A549 (cell line): ENCODE measurements at regions not wholly inside any gene's neighbourhood (a gene's known extent, or its start where the extent isn't known, plus 50 kb on each side); places are given as distances from the start of the nearest gene placed in this dataset.

ENCODE experiments used
- ATAC-seq, 2 experiments: fragments of 200-7000 bp in 1 of 2; fragments of >200 bp in 1 of 2; cut with Nextera tagmentation in 1 of 2; cut with Tn5 transposase in 1 of 2; 3 replicates each; pipeline versions ENCODE4 v1.8.0 to v1.9.1; 2018 to 2020; ENCODE audit warnings: mild to moderate bottlenecking in 1 of 2, moderate library complexity in 1 of 2
- CTCF ChIA-PET: fragments of 300-600 bp; sonication (Branson Sonifier 250); formaldehyde crosslinking; extraction: SDS; loops from one replicate; lab custom pipeline; 2021; ENCODE audit warnings: antibody characterized with exemption, inconsistent platforms; lab: Yijun Ruan, JAX
- POLR2A ChIA-PET: fragments of 350-600 bp; formaldehyde crosslinking; extraction: SDS; loops from one replicate; lab custom pipeline; 2021; ENCODE audit warnings: antibody characterized with exemption, inconsistent platforms; lab: Yijun Ruan, JAX
- DNase-seq, 2 experiments: peaks; one replicate each; pipeline versions ENCODE4 v3.0.0 to v3.0.0-alpha.2; 2011 to 2016; ENCODE audit warnings: low read depth in 1 of 2, low spot score in 1 of 2
- FAIRE-seq: peaks from 2 replicates; lab custom pipeline; 2011; peaks lifted over from hg19 to GRCh38; lab: Jason Lieb, UNC
- H3K27ac ChIP-seq, 2 experiments: fragments of >200 bp; sonication (Bioruptor Twin); formaldehyde crosslinking; 3 replicates each; pipeline ENCODE4 v1.5.1; 2016 to 2017
- H3K4me1 ChIP-seq: fragments of >200 bp; sonication (Bioruptor Twin); formaldehyde crosslinking; 3 replicates; pipeline ENCODE4 v1.6.1; 2016
- H3K4me2 ChIP-seq: fragments of >200 bp; sonication (Bioruptor Twin); formaldehyde crosslinking; 3 replicates; pipeline ENCODE4 v1.6.1; 2016
- H3K4me3 ChIP-seq: fragments of >200 bp; sonication (Bioruptor Twin); formaldehyde crosslinking; 3 replicates; pipeline ENCODE4 v1.5.1; 2016
- H3K9me3 ChIP-seq: fragments of >200 bp; sonication (Bioruptor Twin); formaldehyde crosslinking; 3 replicates; pipeline ENCODE4 v1.6.1; 2016
- BHLHE40 ChIP-seq: IDR thresholded peaks from 2 replicates; pipeline ENCODE4 v1.6.1; 2012; ENCODE audit warnings: low read depth, low read length, inconsistent platforms
- CBX2 ChIP-seq: fragments of 200-600 bp; sonication (generic); IDR thresholded peaks from 2 replicates; pipeline ENCODE4 v1.6.1; 2016; ENCODE audit warnings: low read depth, mild to moderate bottlenecking, borderline replicate concordance
- CHD2 ChIP-seq: fragments of 150-350 bp; IDR thresholded peaks from 2 replicates; pipeline ENCODE4 v1.6.1; 2014; ENCODE audit warnings: low read length; ENCODE audit not compliant: partially characterized antibody
- CHD4 ChIP-seq: fragments of 200-600 bp; sonication (generic); IDR thresholded peaks from 2 replicates; pipeline ENCODE4 v1.6.1; 2016; ENCODE audit warnings: antibody characterized with exemption, mild to moderate bottlenecking, borderline replicate concordance
- ESRRA ChIP-seq: fragments of 150-350 bp; IDR thresholded peaks from 2 replicates; pipeline ENCODE4 v1.6.1; 2014; ENCODE audit warnings: mild to moderate bottlenecking, low read length, borderline replicate concordance
- FOSB ChIP-seq: fragments of 250-450 bp; sonication (Bioruptor Pico); IDR thresholded peaks from 2 replicates; pipeline ENCODE4 v1.5.0; 2020; ENCODE audit warnings: mild to moderate bottlenecking, moderate library complexity
- FOSL2 ChIP-seq, 2 experiments: fragments of 450-650 bp in 1 of 2; fragments of >200 bp in 1 of 2; sonication (Bioruptor Twin) in 1 of 2; formaldehyde crosslinking; IDR thresholded peaks; 2 replicates each; pipeline versions ENCODE4 v1.5.0 to v1.6.1; 2016 to 2020; ENCODE audit warnings: mild to moderate bottlenecking in 1 of 2, moderate library complexity in 1 of 2
- FOXS1 ChIP-seq: fragments of 250-450 bp; sonication (Bioruptor Pico); IDR thresholded peaks from 2 replicates; pipeline ENCODE4 v1.5.0; 2020; ENCODE audit warnings: mild to moderate bottlenecking, moderate library complexity
- HEYL ChIP-seq: fragments of 250-450 bp; sonication (Bioruptor Pico); IDR thresholded peaks from 2 replicates; pipeline ENCODE4 v1.8.0; 2021; ENCODE audit warnings: mild to moderate bottlenecking, moderate library complexity
- HOXB5 ChIP-seq: fragments of 250-450 bp; sonication (Bioruptor Pico); IDR thresholded peaks from 2 replicates; pipeline ENCODE4 v1.5.0; 2020; ENCODE audit warnings: mild to moderate bottlenecking, moderate library complexity
- MAZ ChIP-seq: fragments of 150-350 bp; IDR thresholded peaks from 2 replicates; pipeline ENCODE4 v1.6.1; 2014; ENCODE audit warnings: antibody characterized with exemption, low read depth, low read length, borderline replicate concordance
- NFE2L2 ChIP-seq: fragments of 150-350 bp; conservative IDR thresholded peaks from 2 replicates; pipeline ENCODE4 v1.6.1; 2014; ENCODE audit warnings: low read length
- NPAS2 ChIP-seq: fragments of 250-450 bp; sonication (Bioruptor Pico); IDR thresholded peaks from 2 replicates; pipeline ENCODE4 v1.8.0; 2022; ENCODE audit warnings: mild to moderate bottlenecking, moderate library complexity, borderline replicate concordance
- POLR2AphosphoS2 ChIP-seq: conservative IDR thresholded peaks from 2 replicates; pipeline ENCODE4 v1.6.1; 2012; ENCODE audit warnings: low read length, improper control_type of control experiment, inconsistent platforms
- RARB ChIP-seq: fragments of 250-450 bp; sonication (Bioruptor Pico); IDR thresholded peaks from 2 replicates; pipeline ENCODE4 v1.8.0; 2021; ENCODE audit warnings: mild to moderate bottlenecking, moderate library complexity
- RCOR1 ChIP-seq: fragments of 150-350 bp; IDR thresholded peaks from 2 replicates; pipeline ENCODE4 v1.6.1; 2014; ENCODE audit warnings: antibody characterized with exemption, low read length, low read depth
- RFX5 ChIP-seq: fragments of 450-650 bp; IDR thresholded peaks from 2 replicates; pipeline ENCODE4 v1.7.1; 2014; ENCODE audit warnings: antibody characterized with exemption, mild to moderate bottlenecking, moderate library complexity
- RNF2 ChIP-seq: fragments of 200-600 bp; sonication (generic); IDR thresholded peaks from 2 replicates; pipeline ENCODE4 v1.6.1; 2016; ENCODE audit warnings: low read depth, mild to moderate bottlenecking, antibody characterized with exemption, moderate library complexity, borderline replicate concordance
- TFCP2L1 ChIP-seq: fragments of 250-450 bp; sonication (Bioruptor Pico); IDR thresholded peaks from 2 replicates; pipeline ENCODE4 v1.5.0; 2021; ENCODE audit warnings: mild to moderate bottlenecking
- TP53 ChIP-seq: fragments of 250-450 bp; sonication (Bioruptor Pico); IDR thresholded peaks from 2 replicates; pipeline ENCODE4 v1.5.0; 2021; ENCODE audit warnings: mild to moderate bottlenecking, moderate library complexity
- ZC3H11A ChIP-seq: fragments of 450-650 bp; IDR thresholded peaks from 2 replicates; pipeline ENCODE4 v1.6.1; 2014; ENCODE audit warnings: antibody characterized with exemption, mild to moderate bottlenecking
- ZSCAN20 ChIP-seq: fragments of 250-450 bp; sonication (Bioruptor Pico); IDR thresholded peaks from 2 replicates; pipeline ENCODE4 v1.8.0; 2022; ENCODE audit warnings: mild to moderate bottlenecking, moderate library complexity
- WGBS: methylation state at CpG from one replicate; pipeline ENCODE4 v1.1.6; 2017; ENCODE audit errors: missing lambda C conversion rate; 5-methylcytosine and 5-hydroxymethylcytosine counted together
- TF ChIP-seq, protein P1 (sequence below): fragments of >200 bp; sonication (Bioruptor Twin); formaldehyde crosslinking; IDR thresholded peaks from 3 replicates; pipeline ENCODE4 v1.6.1; 2016
- TF ChIP-seq, protein P2 (sequence below): fragments of 250-450 bp; sonication (Bioruptor Pico); IDR thresholded peaks from 2 replicates; pipeline ENCODE4 v1.5.0; 2020; ENCODE audit warnings: low read depth, mild to moderate bottlenecking, moderate library complexity
- TF ChIP-seq, protein P3 (sequence below): IDR thresholded peaks from 2 replicates; pipeline ENCODE4 v1.6.1; 2012; ENCODE audit warnings: low read depth, borderline replicate concordance
- TF ChIP-seq, protein P4 (sequence below): fragments of 450-650 bp; IDR thresholded peaks from 2 replicates; pipeline ENCODE4 v1.6.1; 2014; ENCODE audit warnings: antibody characterized with exemption
- TF ChIP-seq, protein P5 (sequence below): IDR thresholded peaks from 2 replicates; pipeline ENCODE4 v1.6.1; 2012

DNA sequence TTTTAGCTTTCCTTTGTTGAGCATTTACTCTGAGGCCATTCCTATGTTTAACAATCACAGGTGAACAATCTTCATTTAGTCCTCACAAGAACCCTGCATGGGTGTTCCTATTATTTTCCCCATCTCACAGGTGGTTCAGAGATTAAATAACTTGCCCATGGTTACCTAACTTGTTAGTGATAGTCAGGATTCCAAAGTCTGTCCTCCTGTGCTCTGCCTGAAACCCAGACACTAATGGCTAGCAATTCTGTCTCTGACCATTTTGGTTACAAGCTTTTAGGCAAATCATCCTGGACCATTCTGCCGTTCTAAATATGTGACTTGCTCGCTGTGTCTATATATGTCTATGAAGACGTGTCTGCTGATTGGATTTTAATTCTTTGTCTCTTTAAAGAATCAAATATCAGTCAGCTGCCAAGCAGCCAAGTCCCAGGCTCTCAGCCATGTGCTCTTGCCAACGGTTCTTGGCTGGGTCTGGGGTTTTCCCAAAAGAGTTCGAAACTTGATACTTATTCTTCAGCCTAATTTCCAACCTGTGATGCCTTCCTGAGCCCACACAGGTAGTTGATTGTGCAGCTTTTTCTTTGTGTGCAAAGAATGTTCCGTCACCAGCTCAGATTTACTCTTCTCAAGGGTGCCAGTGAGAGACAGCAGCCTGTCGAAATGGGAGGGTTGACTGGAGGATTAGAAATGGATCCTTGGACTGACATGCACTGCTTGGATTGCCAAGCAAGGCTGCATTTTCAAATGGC, 121.7 kb downstream of the NREP start:
- no peak for TF ChIP-seq TFCP2L1
- TF ChIP-seq RFX5, result no peak
- no peak for TF ChIP-seq ZC3H11A
- TF ChIP-seq, protein P1, sequence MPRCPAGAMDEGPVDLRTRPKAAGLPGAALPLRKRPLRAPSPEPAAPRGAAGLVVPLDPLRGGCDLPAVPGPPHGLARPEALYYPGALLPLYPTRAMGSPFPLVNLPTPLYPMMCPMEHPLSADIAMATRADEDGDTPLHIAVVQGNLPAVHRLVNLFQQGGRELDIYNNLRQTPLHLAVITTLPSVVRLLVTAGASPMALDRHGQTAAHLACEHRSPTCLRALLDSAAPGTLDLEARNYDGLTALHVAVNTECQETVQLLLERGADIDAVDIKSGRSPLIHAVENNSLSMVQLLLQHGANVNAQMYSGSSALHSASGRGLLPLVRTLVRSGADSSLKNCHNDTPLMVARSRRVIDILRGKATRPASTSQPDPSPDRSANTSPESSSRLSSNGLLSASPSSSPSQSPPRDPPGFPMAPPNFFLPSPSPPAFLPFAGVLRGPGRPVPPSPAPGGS, result no peak
- ChIA-PET CTCF (no interaction called here), POLR2A (no interaction called here)
- ATAC-seq (no peak), FAIRE-seq (no peak), DNase-seq (no peak)
- Histone ChIP-seq H3K4me1 (no peaks in the 10 kb centered on the region), H3K9me3 (peaks cover 10% of the 10 kb centered on the region; the same call in 2 of the 3 replicates), H3K4me3 (no peak overlapping the region), H3K27ac (no peak overlapping the region), H3K4me2 (no peak overlapping the region)
- 24% methylated on average over 7 of the region's 7 CpGs for WGBS

DNA sequence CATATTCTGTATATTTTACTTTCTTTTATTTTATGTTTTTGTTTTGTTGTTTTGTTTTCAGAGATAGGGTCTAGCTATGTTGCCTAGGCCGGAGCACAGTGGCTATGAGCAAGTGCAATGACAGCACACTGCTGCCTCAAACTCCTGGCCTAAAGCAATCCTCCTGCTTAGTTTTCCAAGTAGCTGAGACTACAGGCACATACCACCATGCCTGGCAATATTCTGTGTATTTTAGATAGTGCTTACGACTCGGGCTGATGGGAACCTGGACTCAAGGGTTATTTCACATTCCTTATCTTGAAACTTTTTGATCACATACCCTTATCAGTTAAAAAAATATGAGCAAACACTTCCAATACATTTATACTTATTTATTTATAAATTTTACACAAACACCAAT, 119.0 kb upstream of the STARD4 start:
- Histone ChIP-seq H3K9me3 (no peaks in the 10 kb centered on the region), H3K27ac (no peak overlapping the region), H3K4me3 (no peak overlapping the region), H3K4me1 (no peaks in the 10 kb centered on the region), H3K4me2 (no peak overlapping the region)
- 61% methylated on average over 3 of the region's 3 CpGs for WGBS
- POLR2A ChIA-PET, result no interaction called here
- no peak for FAIRE-seq
- DNase-seq, result no peak
- no peak for ATAC-seq
- CTCF ChIA-PET, result no interaction called here
- no peak for TF ChIP-seq ZC3H11A
- TF ChIP-seq, protein P2, sequence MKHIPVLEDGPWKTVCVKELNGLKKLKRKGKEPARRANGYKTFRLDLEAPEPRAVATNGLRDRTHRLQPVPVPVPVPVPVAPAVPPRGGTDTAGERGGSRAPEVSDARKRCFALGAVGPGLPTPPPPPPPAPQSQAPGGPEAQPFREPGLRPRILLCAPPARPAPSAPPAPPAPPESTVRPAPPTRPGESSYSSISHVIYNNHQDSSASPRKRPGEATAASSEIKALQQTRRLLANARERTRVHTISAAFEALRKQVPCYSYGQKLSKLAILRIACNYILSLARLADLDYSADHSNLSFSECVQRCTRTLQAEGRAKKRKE (CRISPR knock-in tag), result no peak
- no peak for TF ChIP-seq MAZ
- no peak for TF ChIP-seq HOXB5 (CRISPR knock-in tag)
- no peak for TF ChIP-seq ESRRA
- TF ChIP-seq RNF2, result no peak
- no peak for TF ChIP-seq TP53
- TF ChIP-seq CHD2, result no peak
- no peak for TF ChIP-seq BHLHE40
- no peak for TF ChIP-seq POLR2AphosphoS2
- TF ChIP-seq FOSL2 (IDR thresholded peaks at IDR 0.05), result no peak
- no peak for TF ChIP-seq FOSL2 (CRISPR knock-in tag; IDR thresholded peaks at IDR 0.05)
- TF ChIP-seq HEYL (CRISPR knock-in tag), result no peak
- TF ChIP-seq CBX2, result no peak
- TF ChIP-seq, all 56 proteins: peak for 0

DNA sequence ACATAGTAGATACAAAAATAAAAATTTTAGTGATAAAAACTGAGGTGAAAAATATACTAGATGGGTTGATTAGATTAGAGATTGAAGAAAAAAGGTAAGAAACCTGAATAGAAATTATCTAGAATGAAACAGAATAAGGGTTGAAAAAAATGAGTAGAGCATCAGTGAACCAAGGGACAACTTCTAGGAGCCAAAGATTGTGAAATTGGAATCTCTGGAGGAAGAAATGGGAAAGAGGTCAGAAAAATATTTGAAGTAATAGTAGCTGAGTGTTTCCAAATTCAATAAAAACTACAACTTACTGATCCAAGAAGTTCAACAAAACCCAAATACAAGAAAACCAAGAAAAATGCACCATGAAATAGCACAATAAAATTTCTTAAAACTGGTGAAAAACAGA, 116.6 kb upstream of the STARD4 start:
- CTCF ChIA-PET, result no interaction called here
- no peak overlapping the region for H3K4me3 ChIP-seq
- no peak for ATAC-seq
- TF ChIP-seq, protein P3, sequence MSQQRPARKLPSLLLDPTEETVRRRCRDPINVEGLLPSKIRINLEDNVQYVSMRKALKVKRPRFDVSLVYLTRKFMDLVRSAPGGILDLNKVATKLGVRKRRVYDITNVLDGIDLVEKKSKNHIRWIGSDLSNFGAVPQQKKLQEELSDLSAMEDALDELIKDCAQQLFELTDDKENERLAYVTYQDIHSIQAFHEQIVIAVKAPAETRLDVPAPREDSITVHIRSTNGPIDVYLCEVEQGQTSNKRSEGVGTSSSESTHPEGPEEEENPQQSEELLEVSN, result no peak
- TF ChIP-seq, protein P4, sequence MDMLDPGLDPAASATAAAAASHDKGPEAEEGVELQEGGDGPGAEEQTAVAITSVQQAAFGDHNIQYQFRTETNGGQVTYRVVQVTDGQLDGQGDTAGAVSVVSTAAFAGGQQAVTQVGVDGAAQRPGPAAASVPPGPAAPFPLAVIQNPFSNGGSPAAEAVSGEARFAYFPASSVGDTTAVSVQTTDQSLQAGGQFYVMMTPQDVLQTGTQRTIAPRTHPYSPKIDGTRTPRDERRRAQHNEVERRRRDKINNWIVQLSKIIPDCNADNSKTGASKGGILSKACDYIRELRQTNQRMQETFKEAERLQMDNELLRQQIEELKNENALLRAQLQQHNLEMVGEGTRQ, result no peak
- TF ChIP-seq CHD4 (no peak), RARB (no peak), NPAS2 (CRISPR knock-in tag) (no peak), RCOR1 (no peak), FOSL2 (IDR thresholded peaks at IDR 0.05) (no peak), FOSL2 (CRISPR knock-in tag; IDR thresholded peaks at IDR 0.05) (no peak), HOXB5 (CRISPR knock-in tag) (no peak), ESRRA (no peak), FOXS1 (CRISPR knock-in tag) (no peak), ZSCAN20 (CRISPR knock-in tag) (no peak), RNF2 (no peak), FOSB (CRISPR knock-in tag) (no peak), NFE2L2 (no peak)
- TF ChIP-seq, protein P5, sequence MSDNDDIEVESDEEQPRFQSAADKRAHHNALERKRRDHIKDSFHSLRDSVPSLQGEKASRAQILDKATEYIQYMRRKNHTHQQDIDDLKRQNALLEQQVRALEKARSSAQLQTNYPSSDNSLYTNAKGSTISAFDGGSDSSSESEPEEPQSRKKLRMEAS, result no peak
- TF ChIP-seq, all 56 proteins: peak for 0
- Histone ChIP-seq H3K27ac (no peak overlapping the region), H3K4me1 (no peaks in the 10 kb centered on the region), H3K9me3 (no peaks in the 10 kb centered on the region), H3K4me2 (no peak overlapping the region)
- POLR2A ChIA-PET, result no interaction called here
- DNase-seq (no peak), FAIRE-seq (no peak)
